ENCODE measurements at regions not wholly inside any gene's neighbourhood (a gene's known extent, or its start where the extent isn't known, plus 50 kb on each side); places are given as distances from the start of the nearest gene placed in this dataset.

GRCh38 chr21:35410656-35411055 is 361.6 kb upstream of the RUNX1 start:
- TF ChIP-seq POLR2A (IDR thresholded peaks at IDR 0.05; ENCODE audit: low read length) (no peak), GATA1 (IDR thresholded peaks at IDR 0.05; ENCODE audit: low read depth, low read length) (no peak)

All from erythroblast (primary cell).